ENCODE measurements at regions not wholly inside any gene's neighbourhood (a gene's known extent, or its start where the extent isn't known, plus 50 kb on each side); places are given as distances from the start of the nearest gene placed in this dataset.

DNA sequence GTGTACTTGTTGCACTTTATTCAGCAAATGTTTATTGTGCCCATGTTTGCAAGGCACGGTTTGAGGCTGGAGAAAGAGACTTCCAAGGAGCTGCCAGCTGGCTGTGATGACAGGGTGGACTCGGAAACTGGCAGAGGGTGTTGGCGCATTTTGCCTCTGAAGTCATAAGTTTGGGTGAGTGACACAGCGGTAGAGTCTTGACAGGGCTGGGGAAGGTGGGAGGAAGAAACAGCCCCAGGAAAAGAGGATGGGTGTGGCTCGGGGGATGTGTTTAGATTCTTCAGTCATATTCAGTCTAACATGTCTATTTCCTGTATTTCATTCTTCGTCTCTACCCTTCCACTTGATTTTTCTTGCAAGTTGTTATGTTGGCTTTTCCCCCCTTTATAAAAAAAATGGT is 77.0 kb upstream of the STOX2 start:
- TF ChIP-seq JUN (IDR thresholded peaks at IDR 0.05; ENCODE audit: borderline replicate concordance, insufficient read depth, insufficient read length, low read depth) (no peak), POLR2A (IDR thresholded peaks at IDR 0.05; ENCODE audit: low read depth, low read length) (no peak)
